ENCODE measurements at regions not wholly inside any gene's neighbourhood (a gene's known extent, or its start where the extent isn't known, plus 50 kb on each side); places are given as distances from the start of the nearest gene placed in this dataset.

DNA sequence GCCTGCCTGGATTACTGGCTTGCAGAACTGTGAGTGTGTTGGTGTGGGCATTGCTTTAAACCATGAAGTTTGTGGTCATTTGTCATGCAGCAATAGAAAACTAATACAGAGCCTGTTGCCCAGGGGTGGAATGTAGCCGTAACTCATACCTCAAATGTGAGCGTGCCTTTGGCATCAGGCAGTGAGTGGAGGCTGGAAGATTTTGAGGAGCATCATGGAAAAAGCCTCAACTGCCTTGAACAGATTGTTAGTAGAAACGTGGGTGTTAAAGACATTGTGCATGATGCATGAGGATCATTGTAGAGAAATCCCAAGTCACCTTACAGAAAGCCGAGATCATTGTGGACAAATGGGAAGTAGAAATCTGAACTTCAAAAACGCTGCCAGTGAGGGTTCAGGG lies 580.5 kb downstream of the AACS start:
- TF ChIP-seq, protein P1, sequence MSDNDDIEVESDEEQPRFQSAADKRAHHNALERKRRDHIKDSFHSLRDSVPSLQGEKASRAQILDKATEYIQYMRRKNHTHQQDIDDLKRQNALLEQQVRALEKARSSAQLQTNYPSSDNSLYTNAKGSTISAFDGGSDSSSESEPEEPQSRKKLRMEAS (IDR thresholded peaks at IDR 0.05; ENCODE audit: low read depth, low read length), result no peak
- TF ChIP-seq CTCF (IDR thresholded peaks at IDR 0.05; ENCODE audit: low read depth, low read length) (no peak), POLR2A (IDR thresholded peaks at IDR 0.05; ENCODE audit: extremely low read depth, insufficient read length) (no peak)
